ENCODE measurements at regions not wholly inside any gene's neighbourhood (a gene's known extent, or its start where the extent isn't known, plus 50 kb on each side); places are given as distances from the start of the nearest gene placed in this dataset.

- TF ChIP-seq POLR2AphosphoS5 (IDR thresholded peaks at IDR 0.05; ENCODE audit: insufficient read depth in 1 of 2, low read depth in 1 of 2): no peak
- no peak for TF ChIP-seq CTCF (IDR thresholded peaks at IDR 0.05)
These were observed 72.3 kb upstream of the CACUL1 start for GRCh38 chr10:118827053-118827452.
